ENCODE measurements at regions not wholly inside any gene's neighbourhood (a gene's known extent, or its start where the extent isn't known, plus 50 kb on each side); places are given as distances from the start of the nearest gene placed in this dataset.

DNA sequence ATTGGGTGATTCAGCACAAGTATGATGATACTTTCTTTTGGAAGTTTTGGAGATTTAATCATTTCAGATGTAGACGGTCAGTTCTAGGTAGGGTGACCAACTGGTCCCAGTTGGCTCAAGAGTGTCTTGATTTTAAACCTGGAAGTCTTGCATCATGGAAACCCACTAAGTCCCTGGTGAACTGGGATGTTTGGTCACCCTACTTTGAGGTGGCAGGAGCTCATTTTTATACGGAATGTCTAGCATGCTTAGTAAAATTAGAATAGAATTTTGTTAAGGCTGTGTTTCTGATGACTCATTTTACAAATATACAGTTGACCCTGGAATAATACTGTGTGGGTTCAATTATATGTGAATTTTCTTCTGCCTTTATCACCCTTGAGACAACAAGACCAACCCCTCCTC is 61.5 kb upstream of the DOCK10 start:
- no peaks in the 10 kb centered on the region for H3K9me3 ChIP-seq (ENCODE audit: low read depth)
- H3F3A ChIP-seq (ENCODE audit: low read depth): no peaks in the 10 kb centered on the region
- no peak overlapping the region for H3K9ac ChIP-seq
- Mint-ChIP-seq H3K27me3 (ENCODE audit: insufficient read depth, low read depth) (peaks cover 2% of the 10 kb centered on the region), H3K4me1 (no peaks in the 10 kb centered on the region), H3K27ac (no peak overlapping the region), H3K36me3 (no peaks in the 10 kb centered on the region), H3K4me3 (no peak overlapping the region), H3K9me3 (no peaks in the 10 kb centered on the region)
- H4K20me1 ChIP-seq (ENCODE audit: low read depth): no peaks in the 10 kb centered on the region
- H3K4me2 ChIP-seq: no peak overlapping the region
- no peak overlapping the region for H3K27ac ChIP-seq
- no peaks in the 10 kb centered on the region for H3K79me2 ChIP-seq (ENCODE audit: low read depth)
- no peak overlapping the region for H3K4me3 ChIP-seq
- TF ChIP-seq EZH2 (IDR thresholded peaks at IDR 0.05) (no peak), EZH2phosphoT487 (IDR thresholded peaks at IDR 0.05) (no peak)
- TF ChIP-seq, protein P1, sequence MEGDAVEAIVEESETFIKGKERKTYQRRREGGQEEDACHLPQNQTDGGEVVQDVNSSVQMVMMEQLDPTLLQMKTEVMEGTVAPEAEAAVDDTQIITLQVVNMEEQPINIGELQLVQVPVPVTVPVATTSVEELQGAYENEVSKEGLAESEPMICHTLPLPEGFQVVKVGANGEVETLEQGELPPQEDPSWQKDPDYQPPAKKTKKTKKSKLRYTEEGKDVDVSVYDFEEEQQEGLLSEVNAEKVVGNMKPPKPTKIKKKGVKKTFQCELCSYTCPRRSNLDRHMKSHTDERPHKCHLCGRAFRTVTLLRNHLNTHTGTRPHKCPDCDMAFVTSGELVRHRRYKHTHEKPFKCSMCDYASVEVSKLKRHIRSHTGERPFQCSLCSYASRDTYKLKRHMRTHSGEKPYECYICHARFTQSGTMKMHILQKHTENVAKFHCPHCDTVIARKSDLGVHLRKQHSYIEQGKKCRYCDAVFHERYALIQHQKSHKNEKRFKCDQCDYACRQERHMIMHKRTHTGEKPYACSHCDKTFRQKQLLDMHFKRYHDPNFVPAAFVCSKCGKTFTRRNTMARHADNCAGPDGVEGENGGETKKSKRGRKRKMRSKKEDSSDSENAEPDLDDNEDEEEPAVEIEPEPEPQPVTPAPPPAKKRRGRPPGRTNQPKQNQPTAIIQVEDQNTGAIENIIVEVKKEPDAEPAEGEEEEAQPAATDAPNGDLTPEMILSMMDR (IDR thresholded peaks at IDR 0.05): no peak
- DNase-seq (ENCODE audit: low spot score): no peak
- H3K4me1 ChIP-seq: no peaks in the 10 kb centered on the region
- H3K36me3 ChIP-seq: no peaks in the 10 kb centered on the region
- no peaks in the 10 kb centered on the region for H3K27me3 ChIP-seq
- H2AFZ ChIP-seq (replicated peaks): no peak overlapping the region

DNA sequence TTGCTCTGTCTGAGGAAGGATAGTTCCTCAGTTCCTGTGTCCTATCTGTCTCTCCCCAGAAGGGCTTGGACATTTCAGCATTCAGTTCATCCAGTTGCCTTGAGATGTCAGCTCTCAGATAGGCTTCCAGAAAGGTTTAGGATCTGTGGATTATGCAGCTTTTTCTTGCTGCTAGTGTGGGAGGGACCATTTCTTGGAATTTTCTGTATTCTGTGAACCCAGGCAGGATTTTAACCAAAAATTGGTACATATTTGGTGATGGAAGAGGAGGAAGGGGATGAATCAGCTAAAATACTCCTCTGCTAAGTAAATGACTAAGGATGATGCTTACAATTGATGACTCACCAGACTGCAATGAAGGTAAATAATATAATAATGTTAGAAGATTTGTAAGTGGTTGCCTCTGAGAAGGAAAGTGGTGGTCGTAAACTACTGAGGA is 58.6 kb upstream of the DOCK10 start:
- Histone ChIP-seq H2AFZ (replicated peaks) (no peak overlapping the region), H3K4me2 (no peak overlapping the region)

GRCh38 chr2:225100269-225100668 is 58.0 kb upstream of the DOCK10 start:
- no peak for DNase-seq (ENCODE audit: low spot score)
- H3K27ac Mint-ChIP-seq: no peak overlapping the region
- no peaks in the 10 kb centered on the region for H3F3A ChIP-seq (ENCODE audit: low read depth)
- no peaks in the 10 kb centered on the region for H3K36me3 ChIP-seq
- H4K20me1 ChIP-seq (ENCODE audit: low read depth): no peaks in the 10 kb centered on the region
- H3K4me1 ChIP-seq: no peaks in the 10 kb centered on the region
- peaks cover 3% of the 10 kb centered on the region for H3K9me3 Mint-ChIP-seq
- H3K4me3 Mint-ChIP-seq: no peak overlapping the region
- no peak overlapping the region for H2AFZ ChIP-seq (replicated peaks)
- no peak overlapping the region for H3K27ac ChIP-seq
- TF ChIP-seq, protein P1 (IDR thresholded peaks at IDR 0.05): no peak
- TF ChIP-seq EZH2phosphoT487 (IDR thresholded peaks at IDR 0.05) (no peak), EZH2 (IDR thresholded peaks at IDR 0.05) (no peak)
- H3K4me1 Mint-ChIP-seq: no peaks in the 10 kb centered on the region
- no peaks in the 10 kb centered on the region for H3K36me3 Mint-ChIP-seq
- no peaks in the 10 kb centered on the region for H3K79me2 ChIP-seq (ENCODE audit: low read depth)
- no peak overlapping the region for H3K9ac ChIP-seq
- no peaks in the 10 kb centered on the region for H3K27me3 ChIP-seq
- no peak overlapping the region for H3K4me2 ChIP-seq
- H3K4me3 ChIP-seq: no peak overlapping the region
- H3K9me3 ChIP-seq (ENCODE audit: low read depth): no peaks in the 10 kb centered on the region
- H3K27me3 Mint-ChIP-seq (ENCODE audit: insufficient read depth, low read depth): peaks cover 4% of the 10 kb centered on the region

More for the DNA sequence above, 58.6 kb upstream of the DOCK10 start:
- H4K20me1 ChIP-seq (ENCODE audit: low read depth): no peaks in the 10 kb centered on the region
- H3K4me3 ChIP-seq: no peak overlapping the region
- TF ChIP-seq, protein P1 (IDR thresholded peaks at IDR 0.05): no peak
- TF ChIP-seq EZH2 (IDR thresholded peaks at IDR 0.05): no peak
- no peak for TF ChIP-seq EZH2phosphoT487 (IDR thresholded peaks at IDR 0.05)
- Mint-ChIP-seq H3K36me3 (no peaks in the 10 kb centered on the region), H3K9me3 (peaks cover 3% of the 10 kb centered on the region), H3K27ac (no peak overlapping the region), H3K4me3 (no peak overlapping the region), H3K27me3 (ENCODE audit: insufficient read depth, low read depth) (peaks cover 2% of the 10 kb centered on the region), H3K4me1 (no peaks in the 10 kb centered on the region)
- H3K79me2 ChIP-seq (ENCODE audit: low read depth): no peaks in the 10 kb centered on the region
- H3K36me3 ChIP-seq: no peaks in the 10 kb centered on the region
- no peak overlapping the region for H3K9ac ChIP-seq
- H3F3A ChIP-seq (ENCODE audit: low read depth): no peaks in the 10 kb centered on the region
- no peaks in the 10 kb centered on the region for H3K9me3 ChIP-seq (ENCODE audit: low read depth)
- no peaks in the 10 kb centered on the region for H3K4me1 ChIP-seq
- no peak overlapping the region for H3K27ac ChIP-seq
- DNase-seq (ENCODE audit: low spot score): no peak
- no peaks in the 10 kb centered on the region for H3K27me3 ChIP-seq
